ENCODE measurements at regions not wholly inside any gene's neighbourhood (a gene's known extent, or its start where the extent isn't known, plus 50 kb on each side); places are given as distances from the start of the nearest gene placed in this dataset.

DNA sequence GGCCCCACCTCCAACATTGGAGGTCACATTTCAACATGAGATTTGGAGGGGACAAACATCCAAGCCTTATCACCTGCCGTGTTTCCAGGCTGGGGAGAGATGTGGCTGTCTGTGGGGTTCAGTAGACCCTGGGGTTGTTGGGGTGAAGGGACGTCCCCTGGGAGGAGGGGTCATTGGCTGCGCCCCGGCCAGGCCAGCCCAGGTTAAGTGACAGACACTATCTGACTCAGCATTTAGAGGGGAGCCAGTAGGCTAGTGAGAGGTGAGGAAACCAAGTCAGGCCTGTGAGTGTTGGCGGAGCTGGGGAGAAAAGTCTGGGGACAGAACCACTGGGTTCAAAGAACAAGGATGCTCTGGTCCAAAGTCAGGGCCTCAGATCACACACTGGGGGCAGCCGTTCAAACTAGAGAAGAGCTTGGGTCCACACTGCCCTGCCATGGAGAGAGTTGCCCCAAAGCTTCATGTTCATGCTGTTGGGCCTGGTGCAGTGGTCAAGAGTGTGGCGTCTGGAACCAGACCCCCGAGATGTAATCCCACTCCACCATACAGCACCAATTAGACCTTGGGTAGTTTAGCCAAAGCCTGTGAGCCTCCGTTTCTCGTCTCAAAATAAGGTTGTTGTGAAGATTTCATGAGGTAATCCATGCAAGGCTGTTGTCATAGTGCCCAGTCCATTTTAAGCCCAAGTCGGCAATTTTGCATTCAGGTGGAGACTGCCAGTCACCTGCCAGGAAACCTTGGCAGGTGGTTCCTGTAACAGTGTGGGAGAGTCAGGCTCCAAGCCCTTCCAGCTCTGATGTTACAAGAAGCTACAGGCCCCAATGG is 1289.6 kb downstream of the TBC1D22A start:
- no peak for DNase-seq (ENCODE audit: low spot score)

GRCh38 chr22:48050836-48051235 is 1288.4 kb downstream of the TBC1D22A start:
- DNase-seq (ENCODE audit: low spot score): no peak

DNA sequence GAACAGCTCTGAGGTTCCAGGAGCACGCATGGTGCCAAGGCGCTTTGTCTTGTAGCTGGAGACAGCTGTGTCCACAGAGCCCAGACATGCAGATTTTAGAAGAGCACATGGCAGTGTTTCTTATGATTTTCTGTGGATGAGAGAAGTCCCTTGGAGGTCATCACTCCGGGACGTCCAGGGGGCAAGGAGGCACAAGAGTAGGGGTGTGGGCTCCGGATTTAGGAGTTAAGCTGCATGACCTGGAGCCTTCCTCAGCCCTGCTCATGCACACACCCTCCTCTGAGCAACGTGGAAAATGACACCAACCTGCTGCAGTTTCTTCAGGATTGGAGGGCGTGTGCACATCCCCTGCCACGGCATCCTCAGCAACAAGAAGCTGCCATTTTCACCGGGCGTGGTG is 1286.7 kb downstream of the TBC1D22A start:
- no peak for DNase-seq (ENCODE audit: low spot score)

- DNase-seq (ENCODE audit: low spot score): no peak
Measured at GRCh38 chr22:48047722-48048500, 1285.5 kb downstream of the TBC1D22A start.

DNA sequence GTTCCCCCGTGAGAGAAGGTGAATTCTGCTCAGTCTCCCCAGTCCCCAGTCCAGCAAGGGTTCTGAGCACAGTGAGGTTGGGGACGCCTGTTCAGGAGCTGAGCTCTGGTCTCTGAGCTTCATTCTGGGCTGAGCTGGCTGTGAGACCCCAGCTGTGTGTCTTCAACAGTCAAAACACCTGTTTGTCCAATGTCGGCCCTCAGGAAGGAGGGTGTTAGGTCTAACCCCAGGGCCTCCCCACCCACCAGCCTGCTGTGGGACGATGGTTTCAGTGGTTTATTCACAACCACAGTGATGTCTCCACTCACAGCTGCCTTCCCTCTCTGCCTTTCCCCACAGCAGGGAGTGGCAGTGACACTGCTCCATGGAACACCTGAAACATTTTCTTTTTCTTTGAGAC is 1282.9 kb downstream of the TBC1D22A start:
- no peak for DNase-seq (ENCODE audit: low spot score)

DNA sequence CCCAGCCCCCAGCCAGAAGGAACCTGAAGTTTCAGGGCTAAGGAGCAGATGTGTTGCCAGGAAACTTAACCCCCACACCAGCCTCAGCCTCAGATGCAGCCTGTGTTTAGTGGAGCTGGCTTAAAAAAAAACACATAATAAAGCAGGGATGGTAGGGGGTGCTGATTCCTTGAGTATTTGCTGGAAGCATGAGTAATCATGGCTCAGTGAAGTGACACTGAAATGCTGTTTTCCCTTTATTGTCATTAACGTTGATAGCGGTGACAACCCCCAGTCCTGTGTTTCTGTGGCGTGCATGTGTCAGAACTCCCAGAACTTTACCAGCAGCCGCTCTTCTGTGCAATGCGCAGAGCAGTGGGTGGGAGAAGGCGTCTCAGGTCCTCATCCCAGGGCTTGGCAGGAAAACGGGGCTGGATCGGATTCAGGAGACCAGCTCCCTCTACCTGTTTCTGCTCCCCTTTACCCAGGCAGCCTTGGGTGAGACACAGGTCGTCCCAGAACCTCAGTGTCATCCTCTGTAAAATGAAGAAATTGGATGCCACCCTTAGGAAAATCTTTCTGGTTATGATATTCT is 1282.1 kb downstream of the TBC1D22A start:
- DNase-seq (ENCODE audit: low spot score): no peak

DNA sequence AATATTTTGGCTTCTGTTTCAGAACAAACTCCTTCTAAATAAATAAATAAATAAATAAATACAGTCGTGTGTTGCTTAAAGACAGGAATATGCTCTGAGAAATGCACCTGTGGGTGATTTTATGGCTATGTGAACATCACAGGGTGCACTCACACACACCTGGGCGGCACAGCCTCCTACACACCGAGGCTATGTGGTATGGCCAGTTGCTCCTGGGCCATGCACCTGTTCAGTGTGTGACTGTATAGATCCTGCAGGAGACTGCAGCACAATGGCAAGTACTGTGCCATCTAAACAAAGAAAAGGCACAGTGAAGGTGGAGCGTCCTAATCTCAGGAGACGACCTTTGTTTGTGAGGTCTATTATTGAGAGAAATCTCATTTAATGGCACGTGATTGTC is 1281.1 kb downstream of the TBC1D22A start:
- DNase-seq (ENCODE audit: low spot score): no peak

DNA sequence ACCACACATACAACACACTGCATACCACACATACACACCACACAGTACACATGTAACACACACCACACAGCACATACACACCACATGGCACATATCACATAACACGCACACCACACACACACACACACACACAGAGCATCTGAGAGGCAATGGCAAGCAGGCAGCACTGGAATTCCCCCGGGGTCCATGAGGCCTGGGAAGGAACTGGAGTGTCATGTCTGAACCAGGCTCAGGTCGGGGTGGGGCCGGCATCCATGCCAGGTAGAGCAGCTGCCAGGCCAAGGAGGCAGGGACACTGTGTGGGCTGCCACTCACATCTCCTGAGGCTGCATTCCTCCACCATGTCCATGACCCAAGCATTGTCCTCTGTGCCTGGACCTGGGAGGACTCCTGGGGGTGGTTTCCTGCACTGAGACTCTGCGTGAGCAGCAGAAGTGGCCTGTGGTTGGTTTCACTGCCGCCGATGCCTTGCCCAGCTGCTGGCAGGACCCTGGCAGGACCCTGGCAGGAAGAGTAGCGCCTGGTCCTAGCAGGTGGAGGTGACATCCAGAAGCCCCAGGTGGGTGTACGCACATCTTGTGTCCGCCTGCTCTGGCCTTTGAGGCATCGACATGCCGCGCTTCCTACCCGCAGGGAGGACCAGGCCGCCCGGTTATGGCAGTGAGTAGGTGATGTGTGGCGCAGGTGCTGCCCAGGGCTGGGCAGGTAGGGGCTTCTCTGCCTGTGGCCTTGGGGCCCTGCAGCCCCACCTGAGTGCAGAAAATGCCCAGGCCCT is 1280.4 kb downstream of the TBC1D22A start:
- DNase-seq (ENCODE audit: low spot score): no peak

DNA sequence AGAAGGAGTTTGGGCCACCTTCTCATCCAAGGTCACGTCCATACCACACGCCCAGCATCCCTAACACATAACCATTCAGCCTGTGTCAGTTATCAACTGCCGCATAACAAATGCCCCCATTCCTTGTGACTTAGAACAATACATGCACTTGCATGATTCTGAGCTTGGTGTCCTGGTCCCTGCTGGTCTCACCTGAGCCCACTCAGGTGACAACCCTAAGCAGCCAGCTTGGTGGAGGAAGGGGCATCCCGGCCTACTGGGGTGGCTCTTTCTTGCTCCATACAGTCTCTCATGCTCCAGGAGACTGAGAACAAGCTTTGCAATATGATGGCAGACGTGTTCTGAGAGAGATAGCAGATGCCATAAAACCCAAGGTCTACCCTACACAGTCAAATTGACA is 1276.9 kb downstream of the TBC1D22A start:
- no peak for DNase-seq (ENCODE audit: low spot score)

DNA sequence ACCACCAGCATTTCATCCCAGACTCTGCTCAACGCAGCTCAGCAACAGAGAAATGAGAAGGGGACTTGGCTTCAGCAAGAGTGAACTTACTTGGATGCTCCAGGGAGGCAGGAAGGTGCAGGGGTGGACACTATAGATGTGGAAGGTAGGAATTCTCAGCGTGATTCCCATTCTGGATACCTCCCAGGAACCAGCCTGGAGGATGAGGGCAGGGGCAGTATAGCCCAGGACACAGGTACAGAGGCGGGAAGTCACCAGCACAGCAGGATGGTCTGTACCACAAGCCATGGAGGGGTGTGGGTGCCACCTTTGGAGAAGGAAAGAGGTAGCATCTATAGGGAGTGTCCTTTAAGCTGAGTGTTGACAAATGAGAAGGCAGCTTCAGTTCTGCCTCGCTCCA is 1275.2 kb downstream of the TBC1D22A start:
- DNase-seq (ENCODE audit: low spot score): no peak

DNA sequence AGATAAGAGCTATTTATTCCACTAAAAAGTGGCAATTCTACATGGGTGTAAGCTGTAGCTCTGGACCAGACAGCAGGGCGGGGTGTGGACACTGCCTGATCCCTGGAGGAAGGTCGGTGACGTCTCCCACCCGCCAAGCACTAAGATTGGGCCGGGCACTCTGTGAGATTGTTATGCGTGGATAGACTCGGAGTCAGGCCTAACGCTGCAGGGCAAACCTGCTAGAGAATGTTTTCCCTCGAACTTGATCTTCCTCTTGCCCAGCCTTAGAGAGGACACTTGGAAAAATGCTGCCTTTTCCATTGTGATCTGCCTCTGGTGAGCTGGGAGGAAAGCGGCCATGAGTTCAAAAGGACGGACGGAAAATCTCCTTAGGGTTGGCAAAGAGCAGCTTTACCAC is 1273.4 kb downstream of the TBC1D22A start:
- no peak for DNase-seq (ENCODE audit: low spot score)

- no peak for DNase-seq (ENCODE audit: low spot score)
Measured at GRCh38 chr22:48031589-48031988, 1269.1 kb downstream of the TBC1D22A start.

GRCh38 chr22:48025096-48025495 is 1262.6 kb downstream of the TBC1D22A start:
- DNase-seq (ENCODE audit: low spot score): no peak

- no peak for DNase-seq (ENCODE audit: low spot score)
Measured at GRCh38 chr22:48021991-48022401, 1259.5 kb downstream of the TBC1D22A start.

DNA sequence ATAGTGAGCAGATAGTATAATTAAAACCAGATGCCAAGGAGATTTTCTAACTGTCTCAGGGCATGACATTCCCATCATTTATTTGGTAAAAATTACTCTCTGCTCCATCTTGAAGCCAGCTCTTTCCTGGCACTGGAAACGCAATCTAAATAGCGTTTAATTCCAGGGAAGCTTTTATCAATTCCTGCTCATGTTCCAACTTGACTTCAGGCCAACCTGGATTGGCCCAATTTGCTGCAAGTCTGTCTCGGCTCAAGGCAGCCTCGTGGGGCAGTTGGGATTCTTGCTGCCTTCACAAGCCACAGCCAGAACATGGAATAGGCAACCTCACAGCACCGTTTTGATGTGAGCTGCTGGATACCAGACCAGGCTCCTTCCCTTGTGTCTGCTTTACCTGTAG is 1255.9 kb downstream of the TBC1D22A start:
- DNase-seq (ENCODE audit: low spot score): no peak

GRCh38 chr22:48015701-48016100 is 1253.3 kb downstream of the TBC1D22A start:
- no peak for DNase-seq (ENCODE audit: low spot score)

GRCh38 chr22:48004936-48005335 is 1242.5 kb downstream of the TBC1D22A start:
- no peak for DNase-seq (ENCODE audit: low spot score)

DNA sequence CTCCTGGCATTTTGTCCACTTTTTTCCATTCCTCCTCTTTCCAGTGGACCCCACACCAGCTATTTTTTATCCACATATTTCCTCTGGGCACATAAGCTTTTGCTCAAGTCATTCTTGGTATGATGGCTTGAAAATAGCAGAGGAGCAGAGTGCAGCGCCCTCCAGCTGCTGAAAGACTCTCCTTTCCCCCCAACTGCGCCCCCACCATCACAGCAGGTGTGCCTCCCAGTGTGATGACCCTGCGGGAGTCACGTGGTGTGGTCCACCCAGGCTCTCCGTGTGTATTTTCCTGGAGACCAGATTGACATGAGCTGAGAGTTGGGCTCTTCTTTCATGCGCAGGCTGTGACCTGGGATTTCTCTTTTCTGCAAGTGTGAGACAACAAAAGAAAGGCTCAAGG is 1241.6 kb downstream of the TBC1D22A start:
- DNase-seq (ENCODE audit: low spot score): no peak

GRCh38 chr22:48001101-48001500 is 1238.7 kb downstream of the TBC1D22A start:
- DNase-seq (ENCODE audit: low spot score): no peak

DNA sequence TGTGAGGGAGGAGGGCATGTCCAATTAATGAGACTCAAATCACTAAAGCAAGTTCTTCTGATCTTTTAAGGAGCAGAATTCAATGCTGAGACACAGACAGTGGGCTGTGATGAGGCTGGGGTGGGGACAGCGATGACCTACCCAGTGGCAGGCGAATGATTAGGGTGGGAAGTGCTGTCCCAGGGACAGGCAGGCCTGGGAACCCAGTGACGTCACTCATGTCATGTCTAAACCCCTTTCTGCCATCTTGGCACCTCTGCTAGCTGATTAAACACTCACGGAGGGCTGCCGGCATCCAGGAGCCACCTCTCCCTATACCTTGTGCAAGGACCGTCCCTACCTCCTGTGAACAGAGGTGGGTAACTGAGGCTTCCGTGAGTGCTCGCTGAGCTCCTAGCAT is 1235.2 kb downstream of the TBC1D22A start:
- DNase-seq (ENCODE audit: low spot score): no peak

DNA sequence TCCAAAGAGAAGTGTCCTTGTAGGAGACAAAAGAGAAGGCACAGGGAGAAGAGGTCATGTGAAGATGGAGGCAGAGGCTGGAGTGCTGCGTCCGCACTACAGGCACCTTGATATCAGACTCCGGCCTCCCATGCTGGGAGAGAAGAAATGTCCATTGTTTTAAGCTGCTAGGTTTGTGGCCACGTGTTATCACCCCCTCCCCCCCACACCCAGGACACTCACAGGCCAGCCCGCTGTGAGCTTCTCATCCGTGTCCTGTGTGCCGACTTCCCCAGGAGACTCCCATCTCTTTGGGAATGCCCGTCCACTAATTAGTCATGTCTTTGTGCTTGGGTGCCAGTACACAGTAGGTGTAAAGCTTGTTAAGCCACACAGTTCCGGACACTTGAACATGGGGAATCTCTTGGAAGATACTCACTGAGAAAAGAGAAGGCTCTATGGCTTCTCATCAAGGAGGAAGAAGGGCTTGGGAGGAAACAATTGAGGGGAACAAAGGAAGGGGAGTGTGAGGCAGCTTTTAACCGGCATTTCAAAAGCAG is 1234.7 kb downstream of the TBC1D22A start:
- DNase-seq (ENCODE audit: low spot score): no peak

GRCh38 chr22:47996446-47996857 is 1234.0 kb downstream of the TBC1D22A start:
- no peak for DNase-seq (ENCODE audit: low spot score)

Data from CD4-positive, alpha-beta T cell treated with Interleukin-2 at 100 ng/mL for 4 hours (primary cell).